ENCODE measurements at regions not wholly inside any gene's neighbourhood (a gene's known extent, or its start where the extent isn't known, plus 50 kb on each side); places are given as distances from the start of the nearest gene placed in this dataset.
A peak's percentile ranks its signal among the peaks of the same experiment; 100 is the strongest.

GRCh38 chr12:92363295-92364146, 217.9 kb upstream of the BTG1 start (continued):
- TF ChIP-seq REST (IDR thresholded peaks at IDR 0.05; ENCODE audit: low read depth, low read length) (peak; percentile 23; the same call in 1 of the 2 replicates), MEF2B (IDR thresholded peaks at IDR 0.05; ENCODE audit: partially characterized antibody, poor library complexity, severe bottlenecking) (peak; percentile 64), ATF7 (IDR thresholded peaks at IDR 0.05; ENCODE audit: low read depth) (peak; percentile 48; the same call in 1 of the 2 replicates), MTA2 (IDR thresholded peaks at IDR 0.05; ENCODE audit: low read depth) (peak; percentile 66), BACH1 (IDR thresholded peaks at IDR 0.05; ENCODE audit: borderline replicate concordance) (peak; percentile 58), PBX3 (IDR thresholded peaks at IDR 0.05; ENCODE audit: insufficient replicate concordance, low read depth, low read length) (no peak), MTA3 (IDR thresholded peaks at IDR 0.05; ENCODE audit: borderline replicate concordance, low read length) (peak; percentile 80), SPI1 (IDR thresholded peaks at IDR 0.05; ENCODE audit: borderline replicate concordance, insufficient read depth, low read depth, low read length) (peak; percentile 98), BHLHE40 (IDR thresholded peaks at IDR 0.05; ENCODE audit: borderline replicate concordance in 1 of 2, low read depth in 2 of 2, low read length in 1 of 2) (peak; percentile 90 to 91; a peak in 3 of 4 replicates)

Measured in GM12878 (cell line).